ENCODE measurements at regions not wholly inside any gene's neighbourhood (a gene's known extent, or its start where the extent isn't known, plus 50 kb on each side); places are given as distances from the start of the nearest gene placed in this dataset.

GRCh38 chr3:177973241-177973840, 562.9 kb upstream of the KCNMB2 start (continued):
- TF ChIP-seq E2F6 (IDR thresholded peaks at IDR 0.05), result no peak
